H1 (cell line): ENCODE measurements at regions not wholly inside any gene's neighbourhood (a gene's known extent, or its start where the extent isn't known, plus 50 kb on each side); places are given as distances from the start of the nearest gene placed in this dataset.

Experiments used
- BCL11A ChIP-seq, 2 experiments: IDR thresholded peaks; one replicate each; pipeline ENCODE4 v1.6.1; 2011; ENCODE audit warnings: low read depth in 2 of 2, low read length in 2 of 2, mild to moderate bottlenecking in 2 of 2
- EZH2 ChIP-seq: fragments of 200-600 bp; sonication (generic); IDR thresholded peaks from 2 replicates; pipeline ENCODE4 v1.7.1; 2012; ENCODE audit warnings: low read depth, mild to moderate bottlenecking, moderate library complexity, low read length, inconsistent platforms; ENCODE audit not compliant: severe bottlenecking

GRCh38 chr15:52862677-52863076 lies 72.5 kb upstream of the ONECUT1 start (continued):
- TF ChIP-seq EZH2 (no peak), BCL11A (IDR thresholded peaks at IDR 0.05; ENCODE audit: low read depth in 2 of 2, low read length in 2 of 2) (no peak)
